ENCODE measurements at regions not wholly inside any gene's neighbourhood (a gene's known extent, or its start where the extent isn't known, plus 50 kb on each side); places are given as distances from the start of the nearest gene placed in this dataset.

GRCh38 chr15:96549136-96549535, 218.6 kb downstream of the NR2F2 start:
- no peaks in the 10 kb centered on the region for H3K9me2 ChIP-seq (replicated peaks; ENCODE audit: insufficient read depth, low read length)
- no peaks in the 10 kb centered on the region for H3K79me2 ChIP-seq (ENCODE audit: low read length)
- H4K20me1 ChIP-seq (ENCODE audit: insufficient read depth, low read length): no peaks in the 10 kb centered on the region
- no peak overlapping the region for H3K4me2 ChIP-seq (ENCODE audit: low read depth, low read length)
- TF ChIP-seq EZH2 (optimal IDR thresholded peaks at IDR 0.05; ENCODE audit: low read depth, low read length): no peak
- TF ChIP-seq EZH2phosphoT487 (IDR thresholded peaks at IDR 0.05; ENCODE audit: low read length): no peak
- no peak for TF ChIP-seq CTCF (IDR thresholded peaks at IDR 0.05; ENCODE audit: low read length)
- no peaks in the 10 kb centered on the region for H3K36me3 ChIP-seq (replicated peaks; ENCODE audit: insufficient read depth, low read length)
- no peaks in the 10 kb centered on the region for H3K27me3 ChIP-seq (replicated peaks; ENCODE audit: insufficient read depth, low read length)
- no peaks in the 10 kb centered on the region for H3K4me1 ChIP-seq (ENCODE audit: low read length)
- no peak overlapping the region for H3K27ac ChIP-seq (ENCODE audit: low read length)
- no peak overlapping the region for H3K9ac ChIP-seq (ENCODE audit: low read length)
- H3K4me3 ChIP-seq (ENCODE audit: low read length): no peak overlapping the region
- H3K9me3 ChIP-seq (replicated peaks; ENCODE audit: insufficient read depth, low read length): no peaks in the 10 kb centered on the region
- no peak for DNase-seq
- no peaks in the 10 kb centered on the region for H3F3A ChIP-seq (ENCODE audit: insufficient read depth, low read length)
- H2AFZ ChIP-seq (ENCODE audit: low read length): no peak overlapping the region

GRCh38 chr15:96551196-96551595, 220.7 kb downstream of the NR2F2 start:
- Histone ChIP-seq H3K79me2 (ENCODE audit: low read length) (no peaks in the 10 kb centered on the region), H4K20me1 (ENCODE audit: insufficient read depth, low read length) (no peaks in the 10 kb centered on the region), H3K4me2 (ENCODE audit: low read depth, low read length) (no peak overlapping the region), H3K27ac (ENCODE audit: low read length) (no peak overlapping the region), H3K9me3 (replicated peaks; ENCODE audit: insufficient read depth, low read length) (no peaks in the 10 kb centered on the region), H3K4me3 (ENCODE audit: low read length) (no peak overlapping the region), H3K9ac (ENCODE audit: low read length) (no peak overlapping the region), H3K36me3 (replicated peaks; ENCODE audit: insufficient read depth, low read length) (no peaks in the 10 kb centered on the region), H3K27me3 (replicated peaks; ENCODE audit: insufficient read depth, low read length) (no peaks in the 10 kb centered on the region), H3K9me2 (replicated peaks; ENCODE audit: insufficient read depth, low read length) (no peaks in the 10 kb centered on the region), H3K4me1 (ENCODE audit: low read length) (no peaks in the 10 kb centered on the region), H3F3A (ENCODE audit: insufficient read depth, low read length) (no peaks in the 10 kb centered on the region), H2AFZ (ENCODE audit: low read length) (no peak overlapping the region)
- TF ChIP-seq EZH2phosphoT487 (IDR thresholded peaks at IDR 0.05; ENCODE audit: low read length) (no peak), CTCF (IDR thresholded peaks at IDR 0.05; ENCODE audit: low read length) (no peak), EZH2 (optimal IDR thresholded peaks at IDR 0.05; ENCODE audit: low read depth, low read length) (no peak)
- no peak for DNase-seq

- Histone ChIP-seq H3K27ac (ENCODE audit: low read length) (no peak overlapping the region), H4K20me1 (ENCODE audit: insufficient read depth, low read length) (no peaks in the 10 kb centered on the region), H3K27me3 (replicated peaks; ENCODE audit: insufficient read depth, low read length) (no peaks in the 10 kb centered on the region), H3K9me2 (replicated peaks; ENCODE audit: insufficient read depth, low read length) (no peaks in the 10 kb centered on the region), H3F3A (ENCODE audit: insufficient read depth, low read length) (no peaks in the 10 kb centered on the region), H3K79me2 (ENCODE audit: low read length) (no peaks in the 10 kb centered on the region), H3K4me2 (ENCODE audit: low read depth, low read length) (no peak overlapping the region), H3K4me1 (ENCODE audit: low read length) (no peaks in the 10 kb centered on the region), H3K9me3 (replicated peaks; ENCODE audit: insufficient read depth, low read length) (no peaks in the 10 kb centered on the region), H2AFZ (ENCODE audit: low read length) (no peak overlapping the region), H3K36me3 (replicated peaks; ENCODE audit: insufficient read depth, low read length) (no peaks in the 10 kb centered on the region), H3K4me3 (ENCODE audit: low read length) (no peak overlapping the region), H3K9ac (ENCODE audit: low read length) (no peak overlapping the region)
- DNase-seq: no peak
- no peak for TF ChIP-seq EZH2 (optimal IDR thresholded peaks at IDR 0.05; ENCODE audit: low read depth, low read length)
- TF ChIP-seq CTCF (IDR thresholded peaks at IDR 0.05; ENCODE audit: low read length): no peak
- TF ChIP-seq EZH2phosphoT487 (IDR thresholded peaks at IDR 0.05; ENCODE audit: low read length): no peak
These were observed 221.2 kb downstream of the NR2F2 start for GRCh38 chr15:96551722-96552121.

All from MM.1S (cell line).